Retina (tissue), 1 donor: ENCODE measurements at regions not wholly inside any gene's neighbourhood (a gene's known extent, or its start where the extent isn't known, plus 50 kb on each side); places are given as distances from the start of the nearest gene placed in this dataset.
"Not testable (repeated sequence)": the region's sequence is repeated elsewhere in the genome, so short reads cannot be mapped to it uniquely, and the experiment has no call there.

ENCODE experiments used
- DNase-seq: peaks from one replicate; pipeline ENCODE4 v3.0.0-alpha.2; 2016

DNA sequence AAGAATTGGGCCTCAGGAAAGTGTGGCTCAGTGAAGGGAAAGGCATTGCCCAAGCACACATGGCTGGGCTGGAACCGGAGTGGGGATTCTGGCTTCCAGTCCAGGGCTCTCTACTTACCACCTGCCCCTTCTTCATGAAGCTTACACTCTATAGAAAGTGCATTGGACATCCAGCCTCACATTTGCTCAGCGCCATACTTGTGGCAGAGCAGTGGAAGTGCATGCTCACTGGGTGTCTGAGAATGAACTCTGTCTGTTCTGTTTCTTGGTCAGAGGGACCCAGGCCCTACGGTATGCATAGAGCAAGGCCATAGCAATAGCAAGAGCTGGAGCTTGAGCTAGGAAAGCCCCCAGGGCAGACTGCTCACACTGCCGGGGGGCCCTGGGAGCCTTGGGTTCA is 1253.5 kb downstream of the TYW1 start:
- DNase-seq = no peak

DNA sequence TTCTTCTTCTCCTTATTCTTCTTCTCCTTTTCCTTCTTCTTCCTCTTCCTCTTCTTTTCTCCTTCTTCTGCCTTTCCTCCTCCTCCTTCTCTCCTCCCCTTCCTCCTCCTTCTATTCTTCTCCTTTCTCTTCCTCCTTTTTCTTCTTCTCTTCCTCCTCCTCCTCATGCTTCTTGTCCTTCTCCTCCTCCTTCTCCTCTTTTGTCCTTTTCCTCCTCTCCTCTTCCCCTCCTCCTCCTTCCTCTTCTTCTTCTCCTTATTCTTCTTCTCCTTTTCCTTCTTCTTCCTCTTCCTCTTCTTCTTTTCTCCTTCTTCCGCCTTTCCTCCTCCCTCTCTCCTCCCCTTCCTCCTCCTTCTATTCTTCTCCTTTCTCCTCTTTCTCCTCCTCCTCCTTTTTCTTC is 1258.2 kb downstream of the TYW1 start:
- DNase-seq = not testable (repeated sequence)

DNA sequence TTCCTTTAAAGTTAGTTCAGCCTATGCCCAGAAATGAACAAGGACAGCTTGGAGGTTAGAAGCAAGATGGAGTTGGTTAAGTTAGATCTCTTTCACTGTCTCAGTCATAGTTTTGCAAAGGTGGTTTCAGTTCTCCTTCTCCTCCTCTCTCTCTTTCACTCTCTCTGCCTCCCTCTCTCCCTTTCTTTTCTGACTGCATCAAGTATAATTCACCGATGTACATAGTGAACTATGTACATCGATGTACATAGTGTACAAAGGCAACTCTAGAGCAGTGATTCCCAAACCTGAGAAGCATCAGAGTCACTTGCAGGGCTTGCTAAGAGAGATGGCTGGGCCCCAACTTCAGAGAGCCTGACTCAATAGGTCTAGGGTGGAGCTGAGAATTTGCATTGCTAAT is 1259.7 kb downstream of the TYW1 start:
- DNase-seq = no peak

DNA sequence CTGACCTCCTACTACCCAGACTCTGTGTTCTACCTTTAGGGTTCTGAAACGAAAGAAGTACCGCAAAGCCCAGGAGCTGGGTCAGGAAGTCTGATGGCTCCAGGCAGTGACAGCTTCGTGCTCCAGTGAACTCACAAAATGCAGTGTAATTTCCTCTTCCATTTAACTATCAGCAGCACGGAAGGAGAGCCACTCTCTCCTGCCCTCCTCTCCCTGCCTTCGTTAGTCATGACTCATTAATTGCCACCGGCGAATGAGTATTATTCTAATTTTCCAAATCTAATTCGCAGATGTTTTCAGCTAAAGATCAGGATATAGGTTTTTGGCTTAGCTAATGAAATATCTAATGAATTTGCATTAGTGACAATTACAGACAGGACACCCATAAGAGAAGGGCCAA is 1262.0 kb downstream of the TYW1 start:
- DNase-seq = peak; percentile 56

DNA sequence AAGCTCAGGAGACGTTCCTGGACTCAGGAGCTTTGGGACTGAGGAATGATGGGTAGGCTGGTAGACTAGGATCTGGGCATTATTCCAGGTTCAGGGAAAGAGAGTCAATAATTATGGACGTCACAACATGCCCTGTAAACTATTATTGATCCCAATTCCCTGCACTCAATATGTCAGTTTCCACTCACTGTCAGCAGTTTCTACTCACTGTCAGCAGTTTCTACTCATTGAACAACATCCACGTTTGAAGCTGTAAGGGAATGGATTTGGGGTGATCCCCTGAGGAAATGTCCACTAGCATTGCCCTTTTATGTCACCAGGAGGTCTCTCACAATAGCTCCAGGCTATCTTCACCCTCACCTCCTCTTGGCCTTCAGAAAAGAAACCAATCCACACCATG is 1268.6 kb downstream of the TYW1 start:
- DNase-seq = no peak

DNA sequence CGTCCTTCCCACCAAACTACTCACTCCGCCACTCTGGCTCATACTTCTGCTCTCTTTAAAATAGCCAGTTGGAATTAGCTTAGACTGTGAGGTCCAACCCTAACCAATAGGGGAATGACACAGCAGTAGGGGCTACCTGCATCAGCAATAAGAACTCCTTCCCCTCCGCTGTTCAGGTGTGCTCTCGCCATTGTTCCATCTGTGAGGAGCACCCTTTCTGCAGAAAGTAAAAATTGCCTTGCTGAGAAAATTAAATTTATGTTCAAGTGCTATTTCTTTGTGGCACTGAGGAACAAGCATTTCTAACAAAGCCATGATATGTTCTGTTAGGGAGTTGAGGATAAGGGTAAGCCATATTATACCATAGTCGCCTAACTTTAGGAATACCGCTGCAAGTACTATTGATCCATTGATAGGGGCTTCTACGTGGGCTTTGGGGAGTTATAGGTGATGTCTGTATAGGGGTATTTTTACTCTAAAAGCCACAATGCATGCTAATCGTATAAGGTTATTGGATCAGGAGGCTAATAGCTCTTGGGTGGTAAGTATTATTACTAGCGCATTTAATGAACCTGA is 1269.5 kb downstream of the TYW1 start:
- DNase-seq = no peak

DNA sequence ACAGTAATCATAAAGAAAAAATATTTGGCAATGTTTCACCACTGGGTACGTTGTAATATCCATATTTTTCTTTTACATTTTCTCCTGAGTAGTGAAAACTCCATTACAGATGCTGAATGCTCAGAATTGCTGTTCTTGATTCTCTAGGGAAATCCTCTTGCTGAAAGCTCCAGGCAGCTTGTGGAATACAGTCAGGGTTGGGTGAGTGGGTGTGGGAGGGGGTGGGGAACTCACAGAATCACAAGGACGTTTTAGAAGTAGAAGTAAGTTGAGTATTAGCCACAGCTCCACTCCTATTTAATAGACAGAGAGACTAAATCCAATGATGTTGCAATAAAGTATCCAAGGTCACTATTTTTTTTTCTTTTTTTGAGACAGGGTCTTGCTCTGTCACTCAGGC is 1270.9 kb downstream of the TYW1 start:
- no peak for DNase-seq

DNA sequence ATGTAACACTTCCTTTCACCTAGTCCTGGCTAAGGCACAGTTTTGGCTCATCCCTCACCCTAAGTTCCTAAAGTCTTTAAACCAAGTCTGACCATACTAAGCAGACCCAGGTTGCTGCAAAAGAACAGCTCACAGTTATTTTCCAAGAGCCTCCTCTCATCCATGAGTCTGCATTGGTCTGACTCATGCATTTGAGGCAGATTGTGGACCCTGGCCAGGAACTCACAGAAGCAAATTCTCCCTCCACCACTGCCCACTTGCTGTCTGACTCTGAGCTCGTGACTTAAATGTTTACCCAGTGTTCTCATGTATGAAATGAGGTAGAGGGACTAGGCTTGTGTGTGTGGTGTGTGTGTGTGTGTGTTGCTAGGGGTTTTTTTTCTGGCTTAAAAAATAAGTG is 1272.8 kb downstream of the TYW1 start:
- DNase-seq = no peak

DNA sequence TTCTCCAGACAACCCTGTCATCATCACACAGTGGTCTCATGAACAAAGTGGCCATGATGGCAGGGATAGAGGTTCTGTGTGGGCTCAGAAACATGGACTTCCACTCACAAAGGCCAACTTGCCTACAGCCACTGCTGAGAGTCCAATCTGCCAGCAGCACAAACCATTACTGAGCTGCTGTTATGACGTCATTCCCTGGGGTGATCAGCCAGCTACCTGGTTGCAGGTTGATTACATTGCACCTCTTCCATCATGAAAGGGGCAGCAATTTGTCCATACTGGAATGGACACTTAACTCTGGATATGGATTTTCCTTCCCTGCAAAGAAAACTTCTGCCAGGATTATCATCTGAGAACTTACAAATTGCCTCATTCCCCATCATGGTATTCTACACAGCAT is 1275.9 kb downstream of the TYW1 start:
- no peak for DNase-seq

DNA sequence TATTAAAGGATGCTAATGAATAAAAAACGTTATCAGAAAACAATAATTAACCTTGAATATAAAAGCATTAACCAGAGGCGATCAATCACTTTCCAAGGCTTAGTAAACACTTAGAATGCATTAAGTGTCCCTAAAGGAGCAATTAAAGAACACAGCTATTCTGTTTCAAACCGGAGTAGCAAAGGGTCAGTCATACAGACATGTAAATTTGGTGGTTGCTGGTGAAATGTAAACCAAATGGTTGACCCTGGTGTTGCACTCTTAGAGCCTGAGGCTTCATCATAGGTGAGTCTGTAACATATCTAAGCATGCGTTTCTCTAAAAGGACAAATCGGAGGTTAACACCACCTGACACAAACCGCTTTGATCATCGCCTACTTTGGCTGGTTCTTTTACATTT is 1280.1 kb downstream of the TYW1 start:
- no peak for DNase-seq

DNA sequence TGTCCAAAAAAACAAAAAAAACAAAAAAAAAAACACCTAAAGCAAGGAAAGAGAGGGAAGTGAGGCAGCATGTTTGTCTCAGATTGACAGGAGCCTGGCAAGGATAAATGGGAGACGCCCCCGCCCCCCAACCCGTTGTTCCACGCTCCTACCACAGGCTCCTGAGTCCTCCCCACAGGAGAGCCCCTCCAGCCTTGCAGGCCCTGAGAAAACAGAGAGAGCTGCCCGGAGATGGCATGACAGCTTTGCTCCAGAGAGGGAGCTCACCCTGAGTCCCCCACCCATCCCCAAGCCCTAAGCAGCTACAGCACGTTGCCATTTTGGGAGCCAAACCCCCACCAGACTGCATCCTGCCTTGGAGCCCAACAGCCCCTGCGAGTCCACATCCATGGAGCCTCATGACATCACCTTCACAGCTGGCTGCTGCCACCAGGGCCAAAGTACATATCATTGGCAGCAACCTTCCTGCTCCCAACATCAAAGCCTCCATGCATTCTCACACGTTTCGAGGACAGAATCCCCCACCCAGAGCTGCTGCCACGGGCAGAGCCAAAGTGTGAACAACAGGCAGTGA is 1283.3 kb downstream of the TYW1 start:
- no peak for DNase-seq

DNA sequence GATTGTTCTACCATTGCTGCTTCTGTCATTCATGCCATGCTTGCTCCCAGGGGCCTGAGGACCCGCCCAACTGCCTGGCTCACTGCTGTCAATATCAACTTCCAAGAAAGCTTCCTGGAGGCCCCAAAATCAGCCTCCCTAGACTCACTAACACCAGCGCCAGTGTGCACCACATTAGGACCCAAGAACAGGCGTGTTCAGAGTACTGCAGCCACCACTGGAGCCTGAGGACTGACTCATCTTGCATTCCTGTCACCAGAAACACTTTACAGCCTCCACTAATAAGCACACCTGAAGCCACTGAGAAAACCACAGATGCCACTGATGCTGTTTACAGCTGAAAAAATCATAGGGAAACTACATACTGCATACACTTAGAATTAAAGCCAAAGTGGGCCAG is 1284.3 kb downstream of the TYW1 start:
- no peak for DNase-seq

DNA sequence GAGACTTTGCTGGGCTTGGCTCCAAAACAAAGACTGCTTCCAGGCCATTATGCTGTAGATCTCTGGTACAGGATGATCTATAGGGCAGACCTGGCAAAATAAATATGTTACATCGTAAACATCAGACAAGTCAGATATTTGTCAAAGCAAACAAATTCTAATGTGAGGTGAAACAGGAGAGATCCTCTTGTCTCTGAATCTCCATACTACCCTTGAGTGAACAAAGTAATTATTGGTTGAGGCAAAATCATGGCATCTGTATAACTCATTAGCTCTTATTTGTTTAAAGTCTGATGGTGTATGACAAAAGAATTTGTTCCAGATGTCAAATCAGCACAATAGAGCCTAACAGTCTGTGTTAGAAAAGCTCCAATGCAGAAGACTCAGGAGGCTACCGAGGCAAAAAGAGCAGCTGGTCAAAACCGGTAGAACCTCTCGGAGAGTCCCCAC is 1291.5 kb downstream of the TYW1 start:
- DNase-seq = peak; percentile 42

DNA sequence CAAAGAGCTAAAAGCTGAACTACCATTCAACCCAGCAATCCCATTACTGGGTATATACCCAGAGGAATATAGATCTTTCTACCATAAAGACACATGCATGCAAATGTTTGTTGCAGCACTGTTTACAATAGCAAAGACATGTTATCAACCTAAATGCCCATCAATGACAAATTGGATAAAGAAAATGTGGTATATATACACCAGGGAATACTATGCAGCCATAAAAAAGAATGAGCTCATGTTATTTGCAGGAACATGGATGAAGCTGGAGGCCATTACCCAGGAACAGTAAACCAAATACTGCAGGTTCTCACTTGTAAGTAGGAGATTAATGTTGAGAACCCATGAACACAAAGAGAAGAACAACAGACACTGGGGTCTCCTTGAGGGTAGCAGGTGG is 1295.1 kb downstream of the TYW1 start:
- no peak for DNase-seq

DNA sequence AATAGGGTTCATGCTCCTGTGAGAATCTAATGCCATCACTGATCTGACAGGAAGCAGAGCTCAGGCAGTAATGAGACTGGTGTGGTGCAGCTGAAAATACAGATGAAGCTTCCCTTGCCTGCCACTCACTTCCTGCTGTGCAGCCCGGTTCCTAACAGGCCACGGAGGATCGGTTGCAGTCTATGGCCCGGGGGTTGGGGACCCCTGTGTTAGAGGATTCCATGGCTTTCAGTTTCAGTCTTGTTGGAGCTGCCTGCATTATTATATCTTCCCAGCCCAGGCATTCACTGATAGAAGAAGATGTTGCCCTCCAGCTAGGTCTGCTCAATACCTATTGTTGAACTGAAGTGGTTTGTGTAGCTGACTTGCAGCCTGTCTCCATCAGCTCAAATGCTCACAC is 1298.8 kb downstream of the TYW1 start:
- no peak for DNase-seq

DNA sequence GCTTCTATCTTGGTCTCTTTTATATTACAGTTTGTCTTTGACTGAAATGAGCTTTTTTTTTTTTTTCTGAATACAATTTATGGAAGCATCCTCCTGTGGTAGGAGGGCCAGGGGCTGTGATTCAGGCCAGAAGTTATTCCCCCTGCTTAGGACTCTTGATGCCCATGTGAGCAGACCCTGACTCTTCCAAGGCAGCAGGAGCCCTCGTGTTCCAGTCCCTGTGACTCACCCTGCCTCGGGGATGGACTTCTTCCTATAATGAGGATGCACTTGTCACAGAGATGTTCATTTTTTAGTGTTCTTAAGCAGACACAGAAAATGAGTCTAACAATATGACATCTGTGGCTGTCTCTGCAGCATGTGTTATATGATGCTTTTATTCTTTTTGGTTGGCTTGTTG is 1293.7 kb upstream of the AUTS2 start:
- no peak for DNase-seq

DNA sequence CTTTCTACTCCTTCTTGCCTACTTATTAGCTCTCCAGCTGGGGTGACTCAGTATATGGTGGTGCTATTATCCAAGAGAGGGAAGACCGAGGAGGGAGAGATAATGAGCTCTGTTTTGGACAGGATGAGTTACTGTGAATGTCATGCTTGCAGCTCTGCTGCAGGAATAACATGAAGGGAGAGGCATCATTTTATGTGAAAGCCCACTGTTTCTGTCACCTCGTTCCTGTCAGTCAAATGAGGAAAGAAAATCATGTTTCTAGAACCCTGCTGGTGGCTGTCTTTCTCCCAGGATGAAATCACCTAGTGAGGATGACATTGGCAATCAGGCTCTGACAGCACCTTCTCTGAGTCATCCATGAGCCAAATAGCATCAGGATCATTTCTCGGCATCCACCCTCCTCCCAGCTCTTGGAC is 1291.6 kb upstream of the AUTS2 start:
- no peak for DNase-seq

DNA sequence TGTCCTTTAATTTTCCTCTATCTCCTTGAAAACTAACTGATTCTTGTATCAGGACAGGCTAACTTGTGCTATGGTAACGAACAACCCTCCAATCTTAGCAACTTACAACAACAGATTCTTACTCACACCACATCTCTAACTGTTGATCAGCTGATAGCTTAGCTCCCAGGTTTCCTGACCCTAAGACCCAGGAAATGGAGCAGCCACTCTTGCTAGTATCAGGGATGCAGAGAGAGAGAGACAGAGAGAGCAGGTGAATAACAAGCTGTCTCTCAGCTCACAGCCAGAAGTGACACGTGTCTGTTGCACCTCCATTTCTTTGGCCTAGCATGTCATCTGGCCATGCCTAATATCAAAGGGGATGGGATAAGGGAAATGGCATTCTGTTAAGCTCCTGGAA is 1289.0 kb upstream of the AUTS2 start:
- no peak for DNase-seq

DNA sequence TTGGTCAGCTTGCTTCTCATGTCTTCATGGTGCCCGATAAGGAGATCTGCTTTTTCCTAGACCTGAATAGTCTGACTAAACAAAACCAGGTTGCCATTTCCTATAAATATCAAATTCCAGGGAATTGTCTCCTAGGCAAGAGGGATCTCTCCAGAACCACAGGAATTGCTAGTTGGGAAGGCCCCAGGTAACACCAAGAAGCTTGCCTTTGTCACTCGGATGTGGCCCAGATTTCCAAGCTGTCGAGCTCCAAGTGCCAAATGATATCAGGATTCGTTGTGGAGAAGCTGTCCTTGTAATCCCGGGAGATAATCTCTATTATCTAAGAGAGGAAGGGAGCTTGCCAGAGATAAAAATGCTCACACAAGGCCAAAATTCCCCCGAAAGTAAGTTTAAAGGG is 1288.5 kb upstream of the AUTS2 start:
- no peak for DNase-seq

DNA sequence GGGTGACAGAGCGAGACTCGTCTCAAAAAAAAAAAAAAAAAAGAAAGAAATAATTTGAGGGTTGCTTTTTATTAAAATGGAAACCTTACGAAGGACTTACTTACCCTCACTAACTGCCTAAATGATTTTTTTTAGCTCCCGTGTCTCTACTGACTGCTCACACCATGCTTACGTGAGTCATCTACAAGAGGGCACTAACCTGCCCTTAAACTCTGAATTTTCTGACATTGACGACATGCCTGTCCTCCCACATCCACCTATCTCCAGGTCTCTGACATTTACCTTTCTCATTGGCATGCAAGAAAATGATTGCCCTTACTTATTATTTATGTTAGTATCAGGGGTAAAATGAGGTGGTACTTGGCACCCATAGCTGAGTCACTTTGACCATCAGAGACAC is 1286.3 kb upstream of the AUTS2 start:
- DNase-seq = no peak

DNA sequence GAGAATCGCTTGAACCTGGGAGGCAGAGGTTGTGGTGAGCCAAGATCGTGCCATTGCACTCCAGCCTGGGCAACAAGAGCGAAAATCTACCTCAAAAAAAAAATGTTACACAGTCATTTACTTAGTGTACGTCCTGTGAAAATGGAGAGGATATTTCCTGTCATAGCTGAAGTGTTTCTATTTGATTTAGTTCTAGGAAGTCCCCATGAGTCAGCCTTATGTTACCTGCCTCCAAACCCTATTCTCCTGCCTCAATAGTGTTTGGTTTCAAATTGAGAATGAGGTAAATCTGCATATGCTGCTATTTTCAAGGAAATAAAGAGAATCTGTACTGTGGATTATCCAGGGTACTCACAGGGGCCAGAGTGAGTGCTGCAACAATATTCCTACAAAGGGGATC is 1284.5 kb upstream of the AUTS2 start:
- DNase-seq = no peak

DNA sequence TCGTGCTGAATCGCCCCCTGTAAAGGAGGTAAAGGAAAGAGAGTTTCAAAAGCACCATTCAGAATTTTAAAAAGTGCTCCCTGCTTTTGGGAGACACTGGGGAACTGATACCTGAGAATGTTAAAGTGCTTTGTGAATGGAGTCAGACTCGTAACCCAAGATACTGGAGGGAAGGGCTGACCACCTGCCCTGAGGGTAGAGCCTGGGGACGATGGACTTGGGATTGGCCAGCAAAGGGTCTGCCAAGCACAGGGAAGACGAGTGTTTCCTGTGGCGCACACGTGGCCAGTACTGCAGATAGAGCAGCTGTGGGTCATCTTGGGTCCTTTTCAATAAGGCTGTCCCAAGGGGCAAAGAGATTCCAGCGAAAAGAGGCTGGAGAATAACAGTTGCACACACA is 1284.1 kb upstream of the AUTS2 start:
- DNase-seq = no peak

DNA sequence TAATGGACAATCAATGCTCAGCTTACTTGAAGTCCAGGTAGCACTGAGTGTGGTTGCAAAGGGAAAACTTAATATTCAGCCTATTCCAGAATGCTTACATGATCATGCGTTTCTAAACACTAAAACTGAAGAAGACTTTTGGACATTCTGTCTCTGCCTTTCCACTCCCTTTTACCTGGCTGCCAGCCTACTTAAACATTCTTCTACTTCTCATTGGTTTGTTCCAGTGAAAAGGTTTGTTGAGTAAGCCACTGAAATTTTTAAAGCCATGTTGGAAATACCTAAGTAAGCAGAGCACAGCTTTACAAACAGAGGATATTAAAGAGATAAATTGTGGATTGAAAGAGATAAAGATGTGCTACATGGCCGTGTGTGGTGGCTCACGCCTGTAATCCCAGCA is 1280.8 kb upstream of the AUTS2 start:
- DNase-seq = no peak

DNA sequence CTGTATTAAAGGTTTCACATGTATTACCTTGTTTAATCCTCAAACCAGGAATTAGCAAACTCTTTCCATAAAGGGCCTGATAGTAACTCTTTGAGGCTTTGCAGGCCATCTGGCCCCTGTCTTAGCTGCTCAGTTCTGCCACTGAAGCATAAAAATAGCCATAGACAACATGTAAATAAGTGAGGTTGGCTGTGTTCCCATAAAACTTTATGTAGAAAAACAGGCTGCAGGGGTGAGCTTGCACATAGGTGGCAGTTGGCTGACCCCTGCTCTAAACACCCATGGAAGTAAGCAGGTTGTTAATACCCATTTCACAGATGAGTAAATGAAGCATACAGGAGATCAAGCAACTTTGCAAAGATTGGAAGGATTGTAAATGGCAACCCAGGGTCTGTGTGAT is 1279.2 kb upstream of the AUTS2 start:
- DNase-seq = no peak

DNA sequence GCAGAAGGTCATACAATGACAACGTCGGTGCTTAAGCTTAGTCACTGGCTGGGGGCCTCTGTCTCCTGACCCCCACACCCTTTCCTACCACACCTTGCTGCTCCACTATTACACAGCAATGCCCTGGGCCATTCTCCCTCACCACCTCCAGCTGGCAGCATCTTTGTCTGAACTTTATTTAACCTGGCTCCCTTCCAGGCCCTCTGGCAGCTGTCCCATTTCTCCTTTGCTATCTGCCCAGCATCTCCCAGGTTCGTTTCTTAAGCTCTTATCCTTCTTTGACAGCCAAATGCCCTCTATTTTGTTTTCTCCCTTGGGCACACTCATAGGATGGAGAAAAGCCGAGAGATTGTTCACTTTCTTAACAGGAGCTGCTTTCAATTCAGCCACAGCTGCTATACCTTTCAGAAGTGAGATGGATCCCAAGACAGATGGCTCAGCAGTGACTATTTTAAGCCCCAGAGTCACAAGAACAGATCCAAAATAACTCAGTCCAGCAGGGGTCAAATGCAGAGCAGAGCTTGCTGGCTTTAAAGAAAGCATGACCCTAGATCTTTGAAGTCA is 1277.1 kb upstream of the AUTS2 start:
- DNase-seq = peak; percentile 29
